HepG2 (cell line): ENCODE measurements at regions not wholly inside any gene's neighbourhood (a gene's known extent, or its start where the extent isn't known, plus 50 kb on each side); places are given as distances from the start of the nearest gene placed in this dataset.

Experiments
- CTCF ChIP-seq: sonication (generic); formaldehyde crosslinking; IDR thresholded peaks from 2 replicates; pipeline ENCODE4 v1.5.0; 2020; ENCODE audit warnings: mild to moderate bottlenecking, missing genetic modification reagents, moderate library complexity
- NR2C2 ChIP-seq: sonication (generic); formaldehyde crosslinking; IDR thresholded peaks from 2 replicates; pipeline ENCODE4 v1.4.0; 2020; ENCODE audit warnings: missing genetic modification reagents, mild to moderate bottlenecking, moderate library complexity, borderline replicate concordance
- PHF5A ChIP-seq: IDR thresholded peaks from one replicate; pipeline ENCODE4 v1.6.1; 2018; ENCODE audit warnings: low read depth, missing genetic modification reagents; ENCODE audit not compliant: unreplicated experiment
- TCF12 ChIP-seq, 2 experiments: fragments of 450-650 bp in 1 of 2; sonication (generic) in 1 of 2; formaldehyde crosslinking in 1 of 2; IDR thresholded peaks; 2 replicates each; pipeline versions ENCODE4 v1.6.1 to v1.8.0; 2017 to 2022; ENCODE audit warnings: antibody characterized with exemption in 1 of 2, mild to moderate bottlenecking in 1 of 2, missing genetic modification reagents in 1 of 2, moderate library complexity in 1 of 2
- ZNF274 ChIP-seq: sonication (generic); formaldehyde crosslinking; IDR thresholded peaks from 2 replicates; pipeline ENCODE4 v1.5.1; 2020; ENCODE audit warnings: mild to moderate bottlenecking, missing genetic modification reagents
- ZNF3 ChIP-seq: IDR thresholded peaks from 2 replicates; pipeline ENCODE4 v1.7.0; 2017; ENCODE audit warnings: inconsistent platforms
- ZNF644 ChIP-seq: IDR thresholded peaks from 2 replicates; pipeline ENCODE4 v1.6.1; 2016; ENCODE audit warnings: low read depth

- no peak for TF ChIP-seq PHF5A (CRISPR knock-in tag)
- TF ChIP-seq CTCF = no peak
- no peak for TF ChIP-seq ZNF644
- TF ChIP-seq ZNF3 (CRISPR knock-in tag) = no peak
- TF ChIP-seq ZNF274 (CRISPR knock-in tag) = no peak
- TF ChIP-seq TCF12 (IDR thresholded peaks at IDR 0.05) = no peak
- no peak for TF ChIP-seq TCF12 (CRISPR knock-in tag; IDR thresholded peaks at IDR 0.05)
- TF ChIP-seq NR2C2 (CRISPR knock-in tag) = no peak
Observed at GRCh38 chr17:11056926-11057325, 184.1 kb upstream of the SHISA6 start.
